A549 (cell line): ENCODE measurements at regions not wholly inside any gene's neighbourhood (a gene's known extent, or its start where the extent isn't known, plus 50 kb on each side); places are given as distances from the start of the nearest gene placed in this dataset.

ENCODE experiments used
- ATAC-seq, 2 experiments: fragments of 200-7000 bp in 1 of 2; fragments of >200 bp in 1 of 2; cut with Nextera tagmentation in 1 of 2; cut with Tn5 transposase in 1 of 2; 3 replicates each; pipeline versions ENCODE4 v1.8.0 to v1.9.1; 2018 to 2020; ENCODE audit warnings: mild to moderate bottlenecking in 1 of 2, moderate library complexity in 1 of 2
- CTCF ChIA-PET: fragments of 300-600 bp; sonication (Branson Sonifier 250); formaldehyde crosslinking; extraction: SDS; loops from one replicate; lab custom pipeline; 2021; ENCODE audit warnings: antibody characterized with exemption, inconsistent platforms; lab: Yijun Ruan, JAX
- POLR2A ChIA-PET: fragments of 350-600 bp; formaldehyde crosslinking; extraction: SDS; loops from one replicate; lab custom pipeline; 2021; ENCODE audit warnings: antibody characterized with exemption, inconsistent platforms; lab: Yijun Ruan, JAX
- DNase-seq, 2 experiments: peaks; one replicate each; pipeline versions ENCODE4 v3.0.0 to v3.0.0-alpha.2; 2011 to 2016; ENCODE audit warnings: low read depth in 1 of 2, low spot score in 1 of 2
- FAIRE-seq: peaks from 2 replicates; lab custom pipeline; 2011; peaks lifted over from hg19 to GRCh38; lab: Jason Lieb, UNC
- H3K27ac ChIP-seq, 2 experiments: fragments of >200 bp; sonication (Bioruptor Twin); formaldehyde crosslinking; 3 replicates each; pipeline ENCODE4 v1.5.1; 2016 to 2017
- H3K4me1 ChIP-seq: fragments of >200 bp; sonication (Bioruptor Twin); formaldehyde crosslinking; 3 replicates; pipeline ENCODE4 v1.6.1; 2016
- H3K4me2 ChIP-seq: fragments of >200 bp; sonication (Bioruptor Twin); formaldehyde crosslinking; 3 replicates; pipeline ENCODE4 v1.6.1; 2016
- H3K4me3 ChIP-seq: fragments of >200 bp; sonication (Bioruptor Twin); formaldehyde crosslinking; 3 replicates; pipeline ENCODE4 v1.5.1; 2016
- H3K9me3 ChIP-seq: fragments of >200 bp; sonication (Bioruptor Twin); formaldehyde crosslinking; 3 replicates; pipeline ENCODE4 v1.6.1; 2016
- ATOH8 ChIP-seq: fragments of 250-450 bp; sonication (Bioruptor Pico); IDR thresholded peaks from 2 replicates; pipeline ENCODE4 v1.5.0; 2020; ENCODE audit warnings: low read depth, mild to moderate bottlenecking, moderate library complexity
- BHLHE40 ChIP-seq: IDR thresholded peaks from 2 replicates; pipeline ENCODE4 v1.6.1; 2012; ENCODE audit warnings: low read depth, low read length, inconsistent platforms
- CBX2 ChIP-seq: fragments of 200-600 bp; sonication (generic); IDR thresholded peaks from 2 replicates; pipeline ENCODE4 v1.6.1; 2016; ENCODE audit warnings: low read depth, mild to moderate bottlenecking, borderline replicate concordance
- CHD4 ChIP-seq: fragments of 200-600 bp; sonication (generic); IDR thresholded peaks from 2 replicates; pipeline ENCODE4 v1.6.1; 2016; ENCODE audit warnings: antibody characterized with exemption, mild to moderate bottlenecking, borderline replicate concordance
- CTCF ChIP-seq: fragments of >200 bp; sonication (Bioruptor Twin); formaldehyde crosslinking; IDR thresholded peaks from 3 replicates; pipeline ENCODE4 v1.5.1; 2016
- E2F6 ChIP-seq: IDR thresholded peaks from 2 replicates; pipeline ENCODE4 v1.6.1; 2012; ENCODE audit warnings: low read depth, borderline replicate concordance
- EHMT2 ChIP-seq: fragments of 200-600 bp; sonication (generic); IDR thresholded peaks from 2 replicates; pipeline ENCODE4 v1.6.1; 2016; ENCODE audit warnings: antibody characterized with exemption, low read depth, mild to moderate bottlenecking, moderate library complexity
- EP300 ChIP-seq, 2 experiments: fragments of >200 bp; sonication (Bioruptor Twin); formaldehyde crosslinking; IDR thresholded peaks; 2 replicates in 1 of 2; 3 replicates in 1 of 2; pipeline ENCODE4 v1.6.1; 2016 to 2017
- FOXS1 ChIP-seq: fragments of 250-450 bp; sonication (Bioruptor Pico); IDR thresholded peaks from 2 replicates; pipeline ENCODE4 v1.5.0; 2020; ENCODE audit warnings: mild to moderate bottlenecking, moderate library complexity
- GATA3 ChIP-seq: IDR thresholded peaks from 2 replicates; pipeline ENCODE4 v1.6.1; 2012; ENCODE audit warnings: borderline replicate concordance
- HMGXB4 ChIP-seq: fragments of 250-450 bp; sonication (Bioruptor Pico); IDR thresholded peaks from 2 replicates; pipeline ENCODE4 v1.5.0; 2021; ENCODE audit warnings: mild to moderate bottlenecking, moderate library complexity, borderline replicate concordance
- HOXA7 ChIP-seq: fragments of 250-450 bp; sonication (Bioruptor Pico); IDR thresholded peaks from 2 replicates; pipeline ENCODE4 v1.5.0; 2020; ENCODE audit warnings: mild to moderate bottlenecking, moderate library complexity
- HOXB13 ChIP-seq: fragments of 250-450 bp; sonication (Bioruptor Pico); IDR thresholded peaks from 2 replicates; pipeline ENCODE4 v1.5.0; 2020; ENCODE audit warnings: low read depth, mild to moderate bottlenecking, moderate library complexity
- HOXB5 ChIP-seq: fragments of 250-450 bp; sonication (Bioruptor Pico); IDR thresholded peaks from 2 replicates; pipeline ENCODE4 v1.5.0; 2020; ENCODE audit warnings: mild to moderate bottlenecking, moderate library complexity
- JUN ChIP-seq, 2 experiments: fragments of >200 bp; sonication (Bioruptor Twin); formaldehyde crosslinking; IDR thresholded peaks; 2 replicates in 1 of 2; 3 replicates in 1 of 2; pipeline ENCODE4 v1.6.1; 2016 to 2017
- KDM5A ChIP-seq: fragments of 200-600 bp; sonication (generic); IDR thresholded peaks from 2 replicates; pipeline ENCODE4 v1.6.1; 2016; ENCODE audit warnings: antibody characterized with exemption, mild to moderate bottlenecking
- MAFK ChIP-seq: fragments of 450-650 bp; IDR thresholded peaks from 2 replicates; pipeline ENCODE4 v1.6.1; 2014; ENCODE audit not compliant: partially characterized antibody
- MAZ ChIP-seq: fragments of 150-350 bp; IDR thresholded peaks from 2 replicates; pipeline ENCODE4 v1.6.1; 2014; ENCODE audit warnings: antibody characterized with exemption, low read depth, low read length, borderline replicate concordance
- NPAS2 ChIP-seq: fragments of 250-450 bp; sonication (Bioruptor Pico); IDR thresholded peaks from 2 replicates; pipeline ENCODE4 v1.8.0; 2022; ENCODE audit warnings: mild to moderate bottlenecking, moderate library complexity, borderline replicate concordance
- NR3C1 ChIP-seq: fragments of >200 bp; sonication (Bioruptor Twin); formaldehyde crosslinking; IDR thresholded peaks from 3 replicates; pipeline ENCODE4 v1.6.1; 2017
- PBX3 ChIP-seq: IDR thresholded peaks from 2 replicates; pipeline ENCODE4 v1.6.1; 2012
- PHF8 ChIP-seq: fragments of 200-600 bp; sonication (generic); IDR thresholded peaks from 2 replicates; pipeline ENCODE4 v1.6.1; 2016; ENCODE audit warnings: low read depth, mild to moderate bottlenecking, antibody characterized with exemption, moderate library complexity, borderline replicate concordance
- RCOR1 ChIP-seq: fragments of 150-350 bp; IDR thresholded peaks from 2 replicates; pipeline ENCODE4 v1.6.1; 2014; ENCODE audit warnings: antibody characterized with exemption, low read length, low read depth
- SREBF2 ChIP-seq: fragments of 450-650 bp; IDR thresholded peaks from 2 replicates; pipeline ENCODE4 v1.6.1; 2014; ENCODE audit warnings: mild to moderate bottlenecking, moderate library complexity
- ZFP36 ChIP-seq: fragments of 450-650 bp; IDR thresholded peaks from 2 replicates; pipeline ENCODE4 v1.6.1; 2014; ENCODE audit warnings: borderline replicate concordance; ENCODE audit not compliant: partially characterized antibody
- ZNF302 ChIP-seq: fragments of 250-450 bp; sonication (Bioruptor Pico); IDR thresholded peaks from 2 replicates; pipeline ENCODE4 v1.9.0; 2021; ENCODE audit warnings: inconsistent platforms, mild to moderate bottlenecking, moderate library complexity
- ZSCAN20 ChIP-seq: fragments of 250-450 bp; sonication (Bioruptor Pico); IDR thresholded peaks from 2 replicates; pipeline ENCODE4 v1.8.0; 2022; ENCODE audit warnings: mild to moderate bottlenecking, moderate library complexity
- WGBS: methylation state at CpG from one replicate; pipeline ENCODE4 v1.1.6; 2017; ENCODE audit errors: missing lambda C conversion rate; 5-methylcytosine and 5-hydroxymethylcytosine counted together

- FAIRE-seq = no peak
- no peak for ATAC-seq
- Histone ChIP-seq H3K4me1 (peaks cover 59% of the 10 kb centered on the region), H3K27ac (peak overlapping the region; percentile 83 to 95), H3K4me3 (no peak overlapping the region), H3K4me2 (peak overlapping the region; percentile 58), H3K9me3 (no peaks in the 10 kb centered on the region)
- no peak for TF ChIP-seq FOXS1 (CRISPR knock-in tag)
- no peak for TF ChIP-seq NR3C1
- no peak for TF ChIP-seq JUN (IDR thresholded peaks at IDR 0.05)
- no peak for TF ChIP-seq ZNF302 (CRISPR knock-in tag)
- no peak for TF ChIP-seq CBX2
- no peak for TF ChIP-seq MAZ
- no peak for TF ChIP-seq BHLHE40
- no peak for TF ChIP-seq MAFK
- no peak for TF ChIP-seq NPAS2 (CRISPR knock-in tag)
- TF ChIP-seq CHD4 = no peak
- no peak for TF ChIP-seq CTCF
- no peak for TF ChIP-seq EP300 (IDR thresholded peaks at IDR 0.05)
- no peak for TF ChIP-seq ATOH8
- TF ChIP-seq SREBF2 = no peak
- TF ChIP-seq HOXA7 (CRISPR knock-in tag) = no peak
- TF ChIP-seq ZFP36 = no peak
- TF ChIP-seq KDM5A = no peak
- no peak for TF ChIP-seq EHMT2
- no peak for TF ChIP-seq HMGXB4 (CRISPR knock-in tag)
- ChIA-PET CTCF (interaction anchor here (0.9 to 7.5 kb wide), 11 partner anchors 11 to 394 kb away, joined by 3 to 95 read pairs (median 3); no protein-coding TSS in a partner anchor), POLR2A (interaction anchor here (0.6 kb wide), 1 partner anchor 190 kb away, joined by 3 read pairs; no protein-coding TSS in a partner anchor)
- 96% methylated on average over 5 of the region's 5 CpGs for WGBS
- DNase-seq = no peak
Measured at GRCh38 chr2:47270421-47270820, 94.1 kb upstream of the CALM2 start.

GRCh38 chr2:47269316-47270232, 93.3 kb upstream of the CALM2 start:
- POLR2A ChIA-PET = interaction anchor here (0.6 to 1.1 kb wide), 4 partner anchors 60 to 189 kb away, joined by 3 to 4 read pairs (median 4); no protein-coding TSS in a partner anchor
- H3K27ac ChIP-seq = peak overlapping the region; percentile 83 to 95
- CTCF ChIA-PET = interaction anchor here (0.8 to 7.5 kb wide), 14 partner anchors 9 to 393 kb away, joined by 3 to 95 read pairs (median 4); no protein-coding TSS in a partner anchor
- WGBS = 10% methylated on average over 5 of the region's 5 CpGs
- peak; percentile 83 to 87 for ATAC-seq
- H3K4me1 ChIP-seq = peaks cover 64% of the 10 kb centered on the region
- H3K4me2 ChIP-seq = peak overlapping the region; percentile 58
- peak; percentile 93 to 98 for DNase-seq
- no peak overlapping the region for H3K4me3 ChIP-seq
- H3K9me3 ChIP-seq = no peaks in the 10 kb centered on the region
- FAIRE-seq = peak; percentile 36
- TF ChIP-seq ZSCAN20 (CRISPR knock-in tag) (no peak), GATA3 (peak; percentile 92), PHF8 (no peak), HOXB5 (peak; percentile 39; the same call in 1 of the 2 replicates), PBX3 (0 out of 2 replicates have a peak, but pooled peaks have one; percentile 23), HOXB13 (CRISPR knock-in tag) (peak; percentile 42; the same call in 1 of the 2 replicates), E2F6 (peak; percentile 20; the same call in 1 of the 2 replicates), KDM5A (no peak), SREBF2 (no peak), CTCF (no peak), RCOR1 (no peak)
